ENCODE measurements at regions not wholly inside any gene's neighbourhood (a gene's known extent, or its start where the extent isn't known, plus 50 kb on each side); places are given as distances from the start of the nearest gene placed in this dataset.

DNA sequence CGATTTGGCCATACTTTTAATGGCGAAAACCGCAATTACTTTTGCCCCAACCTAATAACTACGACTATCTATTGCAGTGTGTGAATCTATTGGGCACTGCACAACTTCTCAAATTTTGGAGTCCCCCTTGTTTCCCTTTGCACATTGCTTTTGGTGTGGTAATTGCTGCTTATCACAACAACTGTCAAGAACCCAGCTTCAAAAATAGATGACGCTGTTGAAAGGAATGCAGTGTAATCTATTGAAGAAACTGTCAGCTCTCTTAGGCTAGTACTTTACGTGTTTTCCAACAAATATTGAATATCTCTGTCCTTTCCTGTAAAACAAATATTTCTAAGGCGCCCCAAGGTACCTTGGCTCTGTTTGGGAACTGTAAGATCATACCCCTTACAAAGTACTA, 222.8 kb upstream of the UBE2E2 start:
- TF ChIP-seq, protein P1, sequence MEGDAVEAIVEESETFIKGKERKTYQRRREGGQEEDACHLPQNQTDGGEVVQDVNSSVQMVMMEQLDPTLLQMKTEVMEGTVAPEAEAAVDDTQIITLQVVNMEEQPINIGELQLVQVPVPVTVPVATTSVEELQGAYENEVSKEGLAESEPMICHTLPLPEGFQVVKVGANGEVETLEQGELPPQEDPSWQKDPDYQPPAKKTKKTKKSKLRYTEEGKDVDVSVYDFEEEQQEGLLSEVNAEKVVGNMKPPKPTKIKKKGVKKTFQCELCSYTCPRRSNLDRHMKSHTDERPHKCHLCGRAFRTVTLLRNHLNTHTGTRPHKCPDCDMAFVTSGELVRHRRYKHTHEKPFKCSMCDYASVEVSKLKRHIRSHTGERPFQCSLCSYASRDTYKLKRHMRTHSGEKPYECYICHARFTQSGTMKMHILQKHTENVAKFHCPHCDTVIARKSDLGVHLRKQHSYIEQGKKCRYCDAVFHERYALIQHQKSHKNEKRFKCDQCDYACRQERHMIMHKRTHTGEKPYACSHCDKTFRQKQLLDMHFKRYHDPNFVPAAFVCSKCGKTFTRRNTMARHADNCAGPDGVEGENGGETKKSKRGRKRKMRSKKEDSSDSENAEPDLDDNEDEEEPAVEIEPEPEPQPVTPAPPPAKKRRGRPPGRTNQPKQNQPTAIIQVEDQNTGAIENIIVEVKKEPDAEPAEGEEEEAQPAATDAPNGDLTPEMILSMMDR (IDR thresholded peaks at IDR 0.05), result no peak
- TF ChIP-seq POLR2A (IDR thresholded peaks at IDR 0.05), result no peak
